Left ventricle myocardium superior (tissue), 1 donor: ENCODE measurements at regions not wholly inside any gene's neighbourhood (a gene's known extent, or its start where the extent isn't known, plus 50 kb on each side); places are given as distances from the start of the nearest gene placed in this dataset.
"Not testable (repeated sequence)": the region's sequence is repeated elsewhere in the genome, so short reads cannot be mapped to it uniquely, and the experiment has no call there.

Source experiments
- ATAC-seq: fragments of 200-7000 bp; cut with Tn5 transposase; one replicate; pipeline ENCODE4 v1.9.1; 2020; ENCODE audit warnings: mild to moderate bottlenecking, moderate library complexity
- DNase-seq: peaks from one replicate; pipeline ENCODE4 v3.0.0-alpha.2; 2020
- intact Hi-C: fragments of 100-400 bp; cut with micrococcal nuclease; formaldehyde crosslinking; loops from one replicate; pipeline ENCODE4 v1.11.0; 2022
- donor health status: DM: no; HTN: yes; CAD: no; lungs with severe emphysema.

DNA sequence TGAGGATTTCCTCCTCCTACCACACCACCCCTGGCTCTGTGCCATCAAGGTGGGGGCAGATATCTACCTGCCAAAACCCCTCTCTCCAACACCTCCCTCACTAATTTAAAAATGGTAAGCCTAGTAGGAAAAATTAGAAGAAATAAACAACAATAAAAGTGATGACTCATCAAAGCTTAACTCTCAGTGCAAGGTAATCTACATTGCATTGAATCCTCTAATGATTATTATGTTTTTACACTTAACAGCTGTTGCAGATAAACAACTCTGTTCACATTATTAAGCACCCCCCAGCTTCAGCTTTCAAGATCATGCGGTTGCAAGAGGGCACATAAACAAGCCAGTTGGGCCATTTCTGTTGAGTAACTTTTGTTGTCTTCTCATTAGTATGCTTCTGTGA lies 396.1 kb upstream of the ATP11B start:
- DNase-seq (no peak), ATAC-seq (no peak)
- intact Hi-C loops: no loop called here

DNA sequence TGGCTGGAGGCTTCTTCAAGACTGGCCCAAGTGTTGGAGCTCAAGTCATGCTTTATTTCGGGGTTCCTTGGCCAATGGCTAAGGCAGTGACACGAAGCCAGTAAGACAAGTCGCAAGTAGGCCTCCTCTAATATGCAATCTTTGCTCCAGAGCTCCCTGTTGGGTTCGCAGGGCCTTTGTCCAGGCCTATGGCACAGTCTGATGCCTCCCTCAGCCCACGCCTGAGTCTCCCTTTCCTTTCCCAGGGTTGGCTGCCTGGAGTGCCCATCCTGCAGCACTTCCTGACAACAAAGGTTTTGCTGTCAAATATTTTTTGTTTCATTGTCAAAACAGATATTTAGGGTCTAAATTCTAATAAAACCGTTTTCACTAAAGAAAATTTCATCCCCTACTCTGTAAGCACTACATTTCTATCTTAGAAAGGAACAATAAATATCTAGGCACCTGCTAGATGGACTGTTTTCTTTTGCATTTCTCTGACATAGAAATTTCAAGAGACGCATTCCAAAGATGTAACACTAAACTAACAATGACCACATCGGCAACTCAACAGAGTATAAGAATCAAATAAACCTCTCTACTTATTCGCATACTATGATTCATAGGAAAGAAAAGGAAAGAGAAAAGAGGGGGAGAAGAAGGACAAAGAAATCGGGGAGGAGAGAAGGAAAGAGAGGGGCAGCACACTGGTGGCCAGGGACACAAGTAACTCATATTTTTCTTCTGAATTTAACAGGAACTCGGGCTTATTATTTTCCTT lies 393.1 kb upstream of the ATP11B start:
- no peak for ATAC-seq
- DNase-seq: no peak
- intact Hi-C loops: no loop called here

GRCh38 chr3:182400838-182401237 lies 392.5 kb upstream of the ATP11B start:
- no peak for DNase-seq
- intact Hi-C loops: no loop called here
- no peak for ATAC-seq

DNA sequence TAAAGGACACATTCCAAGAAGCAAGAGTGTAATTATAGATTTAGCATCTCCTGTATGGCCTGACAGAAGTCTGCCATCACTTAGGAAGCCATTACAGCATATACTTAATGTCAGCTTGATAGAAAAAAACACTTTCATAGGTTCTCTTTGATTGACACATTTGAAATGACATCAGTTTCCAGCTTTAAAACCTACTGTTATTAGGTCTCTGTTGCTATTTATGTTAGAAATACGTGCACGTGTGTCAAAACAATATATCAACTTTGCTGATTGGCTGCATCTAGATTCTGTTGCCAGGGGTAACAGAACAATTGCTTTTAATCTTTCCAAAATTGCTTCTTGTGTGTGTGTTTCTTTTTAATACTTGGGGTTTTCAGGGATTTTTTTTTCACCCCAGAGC lies 389.3 kb upstream of the ATP11B start:
- DNase-seq (no peak), ATAC-seq (no peak)
- intact Hi-C loops: no loop called here

DNA sequence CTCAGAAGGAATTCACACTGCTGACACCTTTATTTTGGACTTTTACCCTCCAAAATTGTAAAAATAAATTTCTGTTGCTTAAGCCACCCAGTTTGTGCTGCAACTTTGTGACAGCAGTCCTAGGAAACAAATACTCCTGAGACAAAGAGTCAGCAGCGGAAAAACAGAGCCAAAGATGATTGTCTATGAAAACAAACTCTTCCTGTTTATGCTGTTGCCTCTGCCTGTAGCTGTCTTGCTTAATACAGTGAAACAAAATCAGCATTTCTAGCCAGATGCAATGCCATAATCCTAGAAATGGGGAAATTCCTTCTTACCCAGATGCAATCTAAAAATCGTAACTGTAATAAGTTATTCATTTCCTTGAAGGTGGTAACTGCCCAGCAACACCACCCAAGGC lies 387.5 kb upstream of the ATP11B start:
- DNase-seq: no peak
- no peak for ATAC-seq
- intact Hi-C loops: no loop called here

DNA sequence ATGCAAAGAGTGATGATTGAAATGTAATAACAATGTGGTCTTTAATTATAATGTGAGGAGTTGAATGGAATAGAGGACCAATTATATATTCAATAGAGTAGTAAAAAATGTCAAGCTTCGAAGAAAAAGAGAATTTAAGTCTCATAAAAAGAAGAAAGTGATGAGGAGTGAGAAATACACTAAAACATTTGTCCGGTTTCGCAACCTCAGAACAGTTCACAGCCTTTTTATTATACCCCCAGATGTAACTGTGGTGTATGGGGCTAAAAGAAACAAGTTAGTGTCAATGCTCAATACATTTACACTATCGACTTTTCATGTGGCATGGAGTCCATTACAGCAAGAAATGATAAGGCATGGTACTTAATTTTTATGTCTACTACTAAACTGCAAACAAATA lies 386.5 kb upstream of the ATP11B start:
- DNase-seq (no peak), ATAC-seq (no peak)
- intact Hi-C loops: no loop called here

DNA sequence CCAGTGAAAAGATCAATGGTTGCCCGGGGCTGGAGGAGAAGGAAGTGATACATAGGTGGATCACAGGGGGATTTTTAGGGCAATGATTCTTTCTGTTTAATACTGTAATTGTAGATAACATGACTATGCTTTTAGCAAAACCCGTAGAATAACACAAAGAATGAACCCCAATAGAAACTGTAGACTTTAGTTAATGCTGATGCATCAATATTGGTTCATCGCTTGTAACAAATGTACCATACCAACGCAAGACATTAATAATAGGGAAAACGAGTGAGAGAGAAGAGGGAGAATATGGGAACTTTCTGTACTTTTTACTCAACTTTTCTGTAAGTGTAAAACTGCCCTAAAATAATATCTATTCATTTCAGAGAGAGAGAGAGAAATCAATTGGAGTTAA lies 383.3 kb upstream of the ATP11B start:
- no peak for ATAC-seq
- intact Hi-C loops: no loop called here
- no peak for DNase-seq

DNA sequence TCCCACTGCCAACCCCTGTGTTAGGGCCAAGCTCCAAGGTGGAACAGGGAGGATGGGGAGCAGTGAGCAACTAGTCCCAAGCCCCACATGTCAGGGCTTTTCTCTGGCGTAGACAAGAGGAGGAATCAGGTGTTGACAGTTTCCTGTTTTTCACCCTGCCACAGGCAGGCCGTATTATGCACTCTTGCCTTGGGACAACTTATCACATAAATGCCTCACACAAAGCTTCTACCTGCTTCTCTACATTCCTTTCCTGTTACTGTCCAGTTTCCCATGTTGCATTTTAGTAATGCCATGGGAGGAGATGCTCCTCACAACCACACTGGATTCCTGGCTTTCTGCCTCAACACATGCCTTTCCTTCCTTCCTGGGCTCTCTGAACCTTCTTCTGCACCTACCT lies 381.2 kb upstream of the ATP11B start:
- intact Hi-C loops: no loop called here
- DNase-seq: no peak
- no peak for ATAC-seq

- DNase-seq: no peak
- intact Hi-C loops: no loop called here
- no peak for ATAC-seq
Measured at GRCh38 chr3:182413061-182413460, 380.2 kb upstream of the ATP11B start.

DNA sequence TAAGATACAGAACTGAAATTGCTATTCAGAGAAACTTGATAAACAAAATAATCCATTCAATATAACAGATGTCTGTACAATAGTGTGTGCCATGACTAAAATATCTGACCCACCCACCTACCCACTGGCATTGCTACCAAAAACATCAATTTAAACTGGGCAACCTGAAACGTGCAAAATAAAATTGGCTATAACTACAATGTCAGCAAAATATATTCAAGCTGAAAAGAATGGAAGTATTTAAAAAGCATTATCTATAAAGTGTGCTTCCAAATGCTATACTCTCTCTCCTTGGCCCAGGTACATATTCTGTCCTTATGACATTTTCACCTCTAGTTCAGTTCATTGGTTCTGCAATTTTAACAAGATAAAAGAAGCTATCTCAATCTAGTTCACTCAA lies 379.6 kb upstream of the ATP11B start:
- ATAC-seq: no peak
- DNase-seq: no peak
- intact Hi-C loops: no loop called here

DNA sequence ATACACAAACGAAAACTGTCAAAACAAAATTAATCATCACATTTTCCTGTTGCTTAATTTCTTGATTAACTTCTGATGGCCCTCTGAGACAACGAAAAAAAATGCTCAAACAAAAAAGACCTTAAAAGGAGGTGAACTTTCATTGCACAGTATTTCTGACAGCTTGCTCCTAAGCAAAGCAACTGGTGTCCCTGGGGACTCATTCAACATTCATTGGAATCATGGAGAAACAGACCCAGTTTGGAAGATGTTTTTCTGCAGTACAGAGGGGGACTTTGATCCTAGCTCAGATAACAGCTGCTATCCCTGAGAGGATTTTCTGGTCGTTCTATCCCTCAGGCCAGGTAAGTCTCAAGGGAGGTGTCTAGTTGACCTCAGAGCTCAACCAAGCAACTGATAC lies 378.7 kb upstream of the ATP11B start:
- ATAC-seq: no peak
- DNase-seq: no peak
- intact Hi-C loops: no loop called here

GRCh38 chr3:182420741-182421140 lies 372.6 kb upstream of the ATP11B start:
- ATAC-seq (no peak), DNase-seq (no peak)
- intact Hi-C loops: no loop called here

DNA sequence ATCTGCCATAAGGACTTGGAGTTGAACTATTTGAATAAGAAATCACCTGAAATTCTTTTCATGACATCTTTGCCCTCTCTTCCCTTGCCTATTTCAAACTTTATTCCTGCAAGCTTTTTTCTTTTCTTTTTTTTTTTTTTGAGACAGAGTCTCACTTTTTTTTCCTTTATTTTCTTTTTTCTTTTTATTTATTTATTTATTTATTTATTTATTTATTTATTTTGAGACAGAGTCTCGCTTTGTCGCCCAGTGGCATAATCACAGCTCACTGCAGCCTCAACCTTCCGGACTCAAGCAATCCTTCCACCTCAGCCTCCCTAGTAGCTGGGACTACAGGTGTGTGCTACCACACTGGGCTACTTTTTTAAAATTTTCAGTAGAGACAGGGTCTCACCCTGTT lies 369.3 kb upstream of the ATP11B start:
- intact Hi-C loops: no loop called here
- no peak for ATAC-seq
- no peak for DNase-seq

- DNase-seq, ATAC-seq, intact Hi-C loops: not testable (repeated sequence)
Measured at GRCh38 chr3:182425926-182426718, 367.2 kb upstream of the ATP11B start.

GRCh38 chr3:182431972-182432371 lies 361.3 kb upstream of the ATP11B start:
- intact Hi-C loops, DNase-seq, ATAC-seq: not testable (repeated sequence)

GRCh38 chr3:182435860-182436259 lies 357.4 kb upstream of the ATP11B start:
- intact Hi-C loops: no loop called here
- DNase-seq: no peak
- no peak for ATAC-seq

DNA sequence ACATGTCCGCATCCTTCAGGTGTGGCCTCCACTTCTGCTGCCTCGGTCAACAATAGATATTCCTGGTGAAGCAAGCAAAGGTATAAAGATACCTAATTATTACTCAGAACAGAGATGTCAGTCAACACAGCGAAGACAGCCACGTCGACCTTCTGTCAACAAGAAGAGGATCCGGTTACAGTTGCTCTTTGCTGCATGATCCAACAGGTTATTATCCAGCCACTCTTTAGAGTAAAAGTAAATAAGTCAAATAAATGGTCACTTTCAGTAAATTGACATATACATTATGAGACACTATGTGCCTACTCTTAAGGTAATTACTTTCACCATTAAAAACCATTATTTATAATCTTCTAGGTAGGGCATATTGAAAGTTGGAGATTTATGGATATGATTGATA lies 356.8 kb upstream of the ATP11B start:
- DNase-seq (no peak), ATAC-seq (no peak)
- intact Hi-C loops: no loop called here

GRCh38 chr3:182438398-182438797 lies 354.9 kb upstream of the ATP11B start:
- intact Hi-C loops: no loop called here
- DNase-seq (no peak), ATAC-seq (no peak)

DNA sequence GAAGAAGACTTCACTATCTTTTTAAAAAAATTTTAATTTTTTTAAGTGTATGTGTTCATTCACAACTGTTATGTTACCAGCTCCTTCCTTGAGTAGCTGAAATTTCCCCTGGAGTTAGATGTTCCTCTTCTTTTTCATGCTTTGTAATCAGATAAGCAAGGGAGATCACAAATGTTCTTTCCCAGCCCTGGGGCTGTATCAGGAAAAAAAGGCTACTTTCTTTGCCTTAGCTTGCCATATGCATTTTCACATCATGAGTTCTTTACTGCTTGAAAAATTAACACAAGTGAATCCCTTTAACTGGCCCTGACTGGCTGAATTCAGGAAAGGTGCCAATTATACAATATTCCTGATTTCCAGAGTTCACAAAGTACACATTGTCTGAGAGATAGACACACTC lies 353.2 kb upstream of the ATP11B start:
- DNase-seq: no peak
- ATAC-seq: no peak
- intact Hi-C loops: no loop called here

- DNase-seq: no peak
- no peak for ATAC-seq
- intact Hi-C loops: no loop called here
Measured at GRCh38 chr3:182445576-182445975, 347.7 kb upstream of the ATP11B start.
